GM18502 (cell line): ENCODE measurements at regions not wholly inside any gene's neighbourhood (a gene's known extent, or its start where the extent isn't known, plus 50 kb on each side); places are given as distances from the start of the nearest gene placed in this dataset.
"Not testable (repeated sequence)": the region's sequence is repeated elsewhere in the genome, so short reads cannot be mapped to it uniquely, and the experiment has no call there.

Experiments used
- ATAC-seq: cut with Tn5 transposase; IDR thresholded peaks from one replicate; pipeline ENCODE4 v1.9.1; 2021; ENCODE audit warnings: mild to moderate bottlenecking; ENCODE audit not compliant: unreplicated experiment, poor library complexity

DNA sequence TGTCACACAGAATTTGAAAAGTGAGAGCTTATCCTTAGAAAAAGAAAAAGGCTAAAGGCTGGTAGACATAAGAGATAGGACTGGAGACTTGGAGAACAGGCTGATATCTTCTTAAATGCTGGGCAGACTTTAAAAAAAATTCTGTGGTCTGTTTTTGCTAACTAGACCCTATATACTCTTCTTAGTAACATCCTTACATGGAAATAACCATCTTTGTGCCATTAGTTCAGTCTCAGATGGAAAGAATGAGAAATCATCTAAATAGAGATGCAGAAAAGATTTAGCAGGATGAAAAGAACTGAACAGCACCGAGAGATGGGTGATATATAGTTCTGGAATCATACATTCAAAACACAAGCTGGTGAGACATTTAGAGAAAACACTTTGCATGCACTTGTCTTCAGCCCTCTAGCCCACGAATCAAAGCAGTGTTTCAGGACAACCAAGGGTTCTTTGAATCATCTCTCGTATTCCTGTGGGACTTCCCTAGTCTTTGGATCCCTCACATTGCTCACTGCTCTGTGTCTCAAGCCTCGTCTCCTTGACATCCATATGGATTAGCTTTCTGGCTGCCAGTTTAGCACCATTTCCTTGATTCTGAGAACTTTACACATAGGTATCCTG lies 93.0 kb upstream of the LYSMD4 start:
- no peak for ATAC-seq

DNA sequence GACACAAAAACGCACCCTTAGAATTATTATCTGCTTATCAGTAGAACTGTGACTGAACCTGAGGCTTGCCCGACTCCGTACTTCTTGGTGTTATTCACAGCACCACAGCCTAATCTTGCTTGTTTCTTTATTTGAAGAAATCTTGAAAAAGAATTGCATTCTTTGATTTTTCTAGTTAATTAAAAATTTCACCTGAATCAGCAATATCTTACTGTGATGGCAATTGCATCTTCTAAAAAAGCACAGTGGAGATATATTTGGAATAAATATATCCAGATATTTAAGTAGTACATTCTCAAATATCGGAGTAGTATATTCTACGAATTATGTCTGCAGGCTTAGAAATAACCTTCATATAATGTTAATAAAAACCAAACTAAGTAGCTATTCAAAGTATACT lies 90.1 kb upstream of the LYSMD4 start:
- no peak for ATAC-seq

DNA sequence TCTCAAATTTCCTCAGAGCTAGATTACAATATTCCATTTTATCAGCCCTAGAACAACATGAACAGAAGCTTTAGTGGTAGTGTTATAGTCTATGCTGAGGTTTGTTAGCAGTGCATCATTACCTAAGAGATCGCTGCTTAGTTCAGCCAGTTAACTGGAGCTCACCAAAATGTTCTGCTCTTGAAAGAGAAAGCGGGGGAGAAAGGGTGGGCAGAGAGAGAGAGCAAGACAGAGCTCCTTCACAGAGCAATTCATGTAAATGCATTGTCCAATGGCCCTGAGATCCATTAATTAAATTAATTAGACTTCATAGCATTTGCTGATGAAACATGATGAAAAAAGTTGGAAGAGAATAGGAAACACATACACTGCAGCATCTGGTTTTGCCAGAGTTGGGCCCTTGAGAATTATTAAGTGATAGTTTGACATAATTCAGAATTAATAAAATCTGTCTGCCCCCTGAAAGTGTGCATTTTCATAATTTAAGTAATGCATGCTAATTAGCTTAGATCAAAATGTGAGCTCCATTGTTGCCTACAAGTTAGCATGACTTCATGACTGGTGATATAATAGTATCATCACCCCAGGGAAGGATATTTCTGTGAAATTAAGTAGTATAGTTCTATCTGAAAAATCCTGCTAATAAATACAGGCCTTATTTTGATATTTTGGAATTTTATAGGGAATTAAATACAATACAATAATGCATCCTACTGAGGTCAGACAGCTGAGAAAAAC lies 86.9 kb upstream of the LYSMD4 start:
- no peak for ATAC-seq

DNA sequence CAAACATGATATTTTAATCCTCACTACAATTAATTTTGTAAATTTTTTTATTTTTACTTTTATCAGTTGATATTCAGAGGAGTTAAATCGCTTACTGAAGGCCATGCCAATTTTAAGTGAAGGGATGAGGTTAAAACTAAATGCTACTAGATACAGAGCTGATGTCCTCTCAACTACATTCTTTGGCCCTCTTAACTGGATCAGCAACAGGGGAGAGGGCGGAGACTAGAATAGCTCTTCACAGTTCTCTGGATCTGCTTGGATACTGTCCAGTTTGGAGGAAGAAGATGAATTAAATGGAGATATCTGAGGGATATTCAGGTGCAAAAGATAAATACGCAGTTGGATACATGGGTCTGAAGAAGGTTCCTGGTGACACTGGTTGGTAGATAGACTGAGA lies 85.6 kb upstream of the LYSMD4 start:
- no peak for ATAC-seq

DNA sequence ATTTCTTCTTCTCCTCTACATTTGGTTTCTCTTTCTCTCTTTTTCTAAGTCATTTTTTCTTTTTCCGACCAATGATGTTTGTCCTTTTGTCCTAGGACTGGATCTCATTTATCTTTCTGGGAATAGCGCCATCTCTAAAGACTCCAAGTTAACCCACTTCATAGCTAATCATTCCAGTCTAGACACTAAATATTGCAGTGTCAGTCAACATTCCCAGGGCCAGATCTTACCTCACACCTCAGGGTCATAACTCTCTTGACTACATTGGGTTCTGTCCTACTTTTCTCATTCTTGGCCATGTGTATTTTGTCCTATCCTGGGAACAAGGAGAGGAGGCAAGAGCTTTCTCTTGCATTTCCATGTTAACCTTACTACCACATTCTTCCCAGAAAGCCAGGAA lies 83.6 kb upstream of the LYSMD4 start:
- ATAC-seq = not testable (repeated sequence)

DNA sequence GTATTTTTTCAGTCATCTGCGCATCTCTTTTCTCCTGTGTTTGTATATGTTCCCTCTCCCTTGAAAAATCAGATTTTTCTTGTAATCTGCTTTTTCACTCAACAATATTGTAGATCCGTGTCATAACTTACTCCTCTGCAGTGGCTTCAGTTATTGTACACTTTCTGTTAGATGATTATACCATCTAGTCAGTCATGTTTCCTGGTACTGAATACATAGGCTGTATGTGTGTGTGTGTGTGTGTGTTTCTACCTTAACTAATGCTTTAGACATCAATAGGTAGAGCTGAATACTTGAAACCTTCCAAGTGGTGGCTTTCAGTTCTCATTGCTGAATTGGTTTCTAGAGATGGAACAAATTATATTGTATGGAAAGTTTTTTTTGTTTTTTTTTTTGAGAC lies 77.4 kb upstream of the LYSMD4 start:
- not testable (repeated sequence) for ATAC-seq

DNA sequence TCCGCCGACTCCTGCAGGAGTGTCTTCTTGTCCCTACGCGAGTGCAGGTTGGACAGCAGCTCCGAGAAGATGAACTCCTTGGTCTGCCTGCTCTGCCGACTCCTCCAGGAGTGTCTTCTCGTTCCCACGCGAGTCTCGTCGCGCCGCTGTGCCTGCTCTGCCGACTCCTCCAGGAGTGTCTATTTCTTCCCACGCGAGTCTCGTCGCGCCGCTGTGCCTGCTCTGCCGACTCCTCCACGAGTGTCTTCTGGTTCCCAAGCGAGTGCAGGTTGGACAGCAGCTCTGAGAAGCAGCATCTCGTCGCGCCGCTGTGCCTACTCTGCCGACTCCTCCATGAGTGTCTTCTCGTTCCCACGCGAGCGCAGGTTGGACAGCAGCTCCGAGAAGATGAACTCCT lies 66.6 kb upstream of the LYSMD4 start:
- ATAC-seq = not testable (repeated sequence)

DNA sequence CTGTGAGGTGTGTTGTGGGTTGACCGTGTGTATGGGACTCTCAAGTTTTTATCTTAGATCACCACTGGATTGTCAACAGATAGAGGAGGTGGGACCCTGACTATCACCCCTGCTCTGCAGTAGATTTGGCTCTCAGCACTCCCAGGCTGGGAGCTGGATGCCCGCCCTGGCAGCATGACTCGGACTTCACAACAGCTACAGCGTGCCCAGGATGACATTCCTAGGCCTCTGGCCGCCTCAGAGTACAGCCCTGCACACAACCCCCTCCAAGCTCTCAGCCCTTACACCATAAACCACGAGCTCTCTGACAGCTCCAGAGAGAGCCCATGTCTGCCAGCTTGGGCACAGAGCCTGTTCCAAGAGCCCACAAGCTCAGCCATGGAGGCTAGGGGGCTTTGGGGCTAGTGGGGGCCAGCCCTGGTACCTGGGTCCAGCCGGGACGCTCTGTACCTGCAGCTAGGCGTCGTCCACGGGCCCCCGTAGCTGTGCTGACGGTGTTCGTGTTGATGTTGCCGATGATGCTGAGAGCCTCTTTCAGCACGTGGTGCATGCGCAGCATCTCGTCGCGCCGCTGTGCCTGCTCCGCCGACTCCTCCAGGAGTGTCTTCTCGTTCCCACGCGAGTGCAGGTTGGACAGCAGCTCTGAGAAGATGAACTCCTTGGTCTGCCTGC lies 66.1 kb upstream of the LYSMD4 start:
- not testable (repeated sequence) for ATAC-seq

DNA sequence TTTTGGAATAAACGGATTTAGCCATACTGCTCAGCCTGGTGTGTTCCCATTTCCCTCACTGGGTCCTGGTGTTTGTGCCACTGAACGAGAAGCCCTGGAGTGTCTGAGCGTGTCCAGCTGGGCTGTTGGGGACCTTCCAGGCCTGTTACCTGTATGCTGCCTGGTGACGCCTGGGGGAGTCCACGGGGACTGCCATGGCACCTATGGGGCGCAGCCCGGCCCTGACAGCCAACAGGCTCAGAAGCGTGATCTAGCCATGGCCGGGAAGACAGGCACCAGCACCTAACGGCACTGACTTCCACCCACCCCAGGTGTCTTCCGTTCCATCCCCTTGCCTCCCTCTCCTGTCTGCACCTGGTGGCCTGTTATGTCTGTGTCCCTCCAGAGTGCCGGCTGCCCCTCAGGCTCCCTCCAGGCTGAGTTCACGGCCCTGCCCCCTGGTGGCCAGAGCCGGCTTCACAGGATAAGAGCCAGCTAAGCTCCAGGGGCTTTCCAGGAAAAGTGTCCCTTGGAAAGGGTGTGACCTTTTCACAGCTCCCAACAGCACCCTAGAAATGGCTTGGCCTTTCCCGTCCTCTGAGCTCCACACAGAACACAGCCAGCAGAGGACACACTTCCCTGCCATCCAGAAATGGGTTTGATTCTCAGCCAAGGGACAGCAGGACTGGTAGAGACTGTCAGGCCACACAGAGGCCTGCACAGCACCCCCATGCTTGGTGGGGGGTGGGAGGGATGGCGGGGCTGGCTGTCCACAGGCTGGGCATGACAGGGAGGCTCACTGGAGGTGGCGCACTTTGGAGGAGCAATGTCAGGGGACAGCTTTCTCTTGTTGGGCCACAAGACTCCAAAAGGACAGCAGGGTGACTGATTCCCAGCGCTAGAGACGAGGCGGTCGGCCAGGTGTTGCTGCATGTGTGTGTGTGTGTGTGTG lies 64.0 kb upstream of the LYSMD4 start:
- ATAC-seq = peak; percentile 52

DNA sequence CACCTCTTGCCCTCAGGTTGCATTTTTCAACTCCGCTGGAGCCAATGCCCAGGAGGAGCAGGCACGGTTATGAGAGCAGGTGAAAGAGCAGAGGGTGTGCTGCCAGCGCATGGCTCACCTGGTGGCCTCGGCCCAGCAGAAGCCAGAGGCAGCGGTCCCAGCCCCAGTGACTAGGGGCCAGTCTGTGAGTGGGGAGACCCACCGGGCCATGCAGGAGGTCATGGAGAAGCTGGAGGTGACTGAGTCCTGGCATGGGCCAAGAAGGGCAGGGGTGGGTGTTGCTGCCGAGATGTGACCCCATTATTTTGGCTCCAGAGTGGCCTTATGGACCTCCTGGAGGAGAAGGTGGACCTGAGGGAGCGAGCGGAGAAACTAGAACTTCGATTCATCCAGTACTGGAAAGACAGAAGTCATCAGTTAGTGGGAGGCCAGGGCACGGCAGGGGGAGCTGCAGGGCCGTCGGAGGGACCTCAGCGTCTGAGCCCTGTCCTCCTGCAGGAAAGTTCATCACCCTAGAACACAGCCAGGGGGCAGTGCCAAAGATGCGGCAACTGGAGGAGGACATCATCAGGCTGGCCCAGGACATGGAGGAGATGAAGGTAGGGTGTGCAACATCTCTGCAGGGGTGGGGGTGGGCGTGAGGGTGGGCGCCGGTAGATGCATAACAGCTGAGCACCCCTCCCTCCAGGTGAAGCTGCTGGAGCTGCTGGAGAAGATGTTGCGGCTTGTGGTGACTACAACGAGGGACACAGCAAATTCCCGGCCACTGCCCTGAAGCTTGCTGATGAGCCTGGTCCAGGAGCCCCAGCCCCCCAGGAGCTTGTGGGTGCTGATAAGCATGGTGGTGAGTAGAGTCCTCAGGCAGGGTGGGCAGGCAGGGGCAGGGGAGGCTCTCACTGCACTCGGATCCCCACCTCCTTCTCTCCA lies 58.9 kb upstream of the LYSMD4 start:
- ATAC-seq = not testable (repeated sequence)

DNA sequence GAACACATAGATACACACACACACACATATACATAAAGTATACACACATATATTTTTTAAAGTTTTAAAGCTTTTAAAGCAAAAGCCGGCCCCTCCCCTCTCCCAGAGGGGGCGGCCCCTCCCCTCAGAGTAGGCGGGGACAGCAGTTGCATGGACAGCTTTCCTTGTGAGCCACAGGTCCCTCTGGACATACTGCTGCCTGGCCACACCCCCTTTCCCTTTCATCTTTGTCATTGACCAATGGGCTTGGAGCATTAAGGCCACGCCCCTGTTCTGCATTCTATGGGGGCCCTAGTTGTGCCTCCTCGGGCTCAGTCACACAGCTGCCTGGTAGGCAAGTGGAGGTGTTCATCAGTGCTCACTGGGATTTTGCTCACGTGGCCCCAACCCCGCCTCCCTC lies 57.5 kb upstream of the LYSMD4 start:
- ATAC-seq = not testable (repeated sequence)

DNA sequence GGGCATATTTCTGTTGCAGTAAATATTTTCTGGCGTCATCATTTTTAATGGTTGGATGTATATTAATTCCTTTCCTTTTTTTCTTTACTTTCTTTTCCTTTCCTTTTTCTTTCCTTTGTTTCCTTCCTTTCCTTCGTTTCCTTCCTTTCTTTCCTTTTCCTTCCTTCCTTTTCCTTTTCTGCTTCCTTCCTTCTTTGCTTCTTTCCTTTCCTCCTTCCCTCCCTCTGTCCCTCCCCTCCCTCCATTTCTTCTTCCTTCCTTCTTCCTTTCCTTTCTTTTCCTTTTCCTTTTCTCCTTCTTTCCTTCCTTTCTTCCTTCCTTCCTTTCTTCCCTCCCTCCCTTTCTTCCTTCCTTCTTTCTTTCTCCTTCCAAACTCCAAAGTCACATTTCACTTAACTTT lies 54.9 kb upstream of the LYSMD4 start:
- no peak for ATAC-seq

DNA sequence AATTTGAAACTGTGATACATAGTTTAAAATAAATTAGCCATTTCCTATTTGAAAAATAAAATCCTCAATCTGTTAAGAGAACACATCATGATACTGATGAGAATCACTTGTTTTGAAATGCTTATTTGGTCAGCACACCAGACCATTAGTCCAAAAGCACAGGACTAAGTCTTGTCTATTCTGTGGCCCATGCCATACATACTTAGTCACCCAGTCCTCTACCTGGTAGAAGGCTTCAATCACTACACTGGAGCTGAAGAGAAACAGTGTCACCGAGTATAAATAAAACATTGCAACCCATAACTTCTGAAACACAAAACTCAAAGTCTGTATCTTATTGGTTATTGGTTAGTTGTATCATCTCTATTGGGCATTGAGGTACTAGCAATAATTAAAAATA lies 51.6 kb upstream of the LYSMD4 start:
- not testable (repeated sequence) for ATAC-seq

DNA sequence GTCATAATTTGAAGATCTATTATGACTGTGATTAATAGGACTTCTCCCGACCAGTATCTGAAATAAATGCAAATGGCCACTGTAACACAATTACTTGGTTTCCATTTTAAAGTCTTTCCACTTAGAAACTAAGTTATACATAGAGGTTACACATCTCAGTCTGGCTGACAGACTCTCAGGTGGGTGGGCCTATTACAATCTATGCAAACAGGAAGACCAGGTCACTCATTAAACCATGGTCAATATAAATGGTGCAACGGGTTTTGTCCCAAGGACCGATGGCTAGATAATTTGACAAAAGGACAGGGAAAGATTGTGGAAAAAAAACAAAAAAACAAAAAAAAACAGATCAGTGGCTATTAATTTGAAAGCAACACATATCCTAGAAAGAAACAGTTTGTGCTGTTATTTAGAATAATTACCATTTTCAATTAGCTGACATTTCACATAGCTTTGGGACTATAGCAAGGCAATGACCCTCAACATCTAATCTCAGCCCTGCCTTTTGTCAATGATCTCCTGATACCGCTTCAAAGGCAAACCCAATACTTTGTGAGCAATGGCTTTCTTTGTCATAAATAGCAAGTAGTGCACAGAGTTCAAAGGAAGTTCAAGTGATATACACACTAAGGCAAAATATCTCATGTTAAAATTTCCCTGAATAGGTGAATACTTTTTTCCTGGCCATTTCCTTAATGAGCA lies 50.8 kb upstream of the LYSMD4 start:
- not testable (repeated sequence) for ATAC-seq
